ENCODE measurements at regions not wholly inside any gene's neighbourhood (a gene's known extent, or its start where the extent isn't known, plus 50 kb on each side); places are given as distances from the start of the nearest gene placed in this dataset.

DNA sequence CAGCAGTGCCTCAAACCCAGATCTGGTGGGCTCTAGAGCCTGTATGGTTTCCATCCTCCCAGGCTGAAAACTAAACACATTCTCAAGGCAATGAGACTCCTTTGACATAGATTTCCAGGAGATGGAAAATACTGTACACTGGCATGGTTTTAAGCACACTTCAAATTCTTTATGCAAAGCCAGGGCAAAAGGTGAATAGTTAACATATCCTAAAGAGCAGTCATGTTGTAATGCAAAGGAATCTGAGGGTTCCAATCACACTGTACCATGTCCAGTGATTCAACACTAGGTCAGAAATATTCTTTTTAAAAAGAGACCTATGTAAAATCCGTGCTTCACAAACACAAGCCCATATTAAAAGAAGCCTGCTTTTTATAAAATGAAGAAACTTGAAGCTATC is 195.3 kb downstream of the QDPR start:
- TF ChIP-seq POLR2AphosphoS5 (IDR thresholded peaks at IDR 0.05; ENCODE audit: borderline replicate concordance, low read depth, low read length) (no peak), EZH2 (IDR thresholded peaks at IDR 0.05) (no peak)

All from SK-N-MC (cell line).